Body of pancreas (tissue), 4 donors: ENCODE measurements at regions not wholly inside any gene's neighbourhood (a gene's known extent, or its start where the extent isn't known, plus 50 kb on each side); places are given as distances from the start of the nearest gene placed in this dataset.

Experiments
- ATAC-seq: fragments of 150-250 bp; one replicate; pipeline ENCODE4 v1.9.1; 2016
- DNase-seq, 4 donors: peaks; one replicate each; pipeline ENCODE4 v3.0.0-alpha.2; 2019
- H3K27ac ChIP-seq, 4 donors: fragments of 200-600 bp; sonication (generic); 1 replicate in 3 of 4; 2 replicates in 1 of 4; pipeline versions ENCODE4 v1.5.1 to v1.6.1; 2016 to 2019; ENCODE audit warnings: mild to moderate bottlenecking in 1 of 4, mixed read lengths in 1 of 4, moderate library complexity in 1 of 4
- H3K27me3 ChIP-seq, 2 donors: fragments of 200-600 bp; sonication (generic); one replicate each; pipeline ENCODE4 v1.6.0; 2016; ENCODE audit warnings: mild to moderate bottlenecking in 1 of 2
- H3K36me3 ChIP-seq, 2 donors: fragments of 200-600 bp; sonication (generic); replicated peaks in 1 of 2; 2 replicates each; pipeline ENCODE4 v1.5.1; 2016; ENCODE audit warnings: low read depth in 2 of 2; ENCODE audit not compliant: insufficient read depth in 1 of 2
- H3K4me1 ChIP-seq: fragments of 200-600 bp; sonication (generic); one replicate; pipeline ENCODE4 v1.6.0; 2016
- H3K4me3 ChIP-seq, 2 donors: fragments of 200-600 bp; sonication (generic); 1 replicate in 1 of 2; 2 replicates in 1 of 2; pipeline ENCODE4 v1.5.1; 2016 to 2019
- H3K9me3 ChIP-seq, 3 donors: fragments of 200-600 bp; sonication (generic); 1 replicate in 2 of 3; 2 replicates in 1 of 3; pipeline ENCODE4 v1.5.1; 2016
- CTCF ChIP-seq, 7 experiments: fragments of 450-650 bp in 4 of 7; fragments of 200-600 bp in 3 of 7; sonication (generic) in 3 of 7; IDR thresholded peaks; one replicate each; pipeline ENCODE4 v1.5.1; 2016 to 2019; ENCODE audit warnings: antibody characterized with exemption in 7 of 7
- POLR2A ChIP-seq, 3 donors: fragments of 450-650 bp; IDR thresholded peaks; one replicate each; pipeline ENCODE4 v1.6.1; 2016; ENCODE audit warnings: antibody characterized with exemption in 3 of 3, mild to moderate bottlenecking in 2 of 3
- WGBS, 2 donors: methylation state at CpG; one replicate each; pipeline ENCODE4 v1.1.5; 2017; 5-methylcytosine and 5-hydroxymethylcytosine counted together
- intact Hi-C: fragments of 100-400 bp; cut with DNase I; formaldehyde crosslinking; loops from one replicate; pipeline ENCODE4 v1.15.1; 2023

- ATAC-seq = no peak
- H3K27me3 ChIP-seq = peaks cover 0 to 7% of the 10 kb centered on the region in 2 donors
- 66 to 75% methylated on average over 5 of the region's 5 CpGs for WGBS, 2 donors
- TF ChIP-seq POLR2A (IDR thresholded peaks at IDR 0.05) (no peak), CTCF (IDR thresholded peaks at IDR 0.05) (no peak)
- H3K36me3 ChIP-seq = no peaks in the 10 kb centered on the region
- no peak overlapping the region for H3K4me3 ChIP-seq
- H3K9me3 ChIP-seq = no peaks in the 10 kb centered on the region
- intact Hi-C loops = no loop called here
- H3K4me1 ChIP-seq = no peaks in the 10 kb centered on the region
- H3K27ac ChIP-seq = no peak overlapping the region
- no peak for DNase-seq
Observed at GRCh38 chr22:48846200-48846599, 981.5 kb downstream of the BRD1 start.

GRCh38 chr22:48845356-48845936 is 982.2 kb downstream of the BRD1 start:
- no peak for TF ChIP-seq POLR2A (IDR thresholded peaks at IDR 0.05)
- no peak for TF ChIP-seq CTCF (IDR thresholded peaks at IDR 0.05)
- intact Hi-C loops = no loop called here
- Histone ChIP-seq H3K9me3 (no peaks in the 10 kb centered on the region), H3K27me3 (peaks cover 0 to 7% of the 10 kb centered on the region in 2 donors), H3K27ac (no peak overlapping the region), H3K36me3 (no peaks in the 10 kb centered on the region), H3K4me1 (no peaks in the 10 kb centered on the region), H3K4me3 (no peak overlapping the region)
- DNase-seq (no peak), ATAC-seq (no peak)
- 60 to 67% methylated on average over 16 to 29 of the region's 29 CpGs for WGBS, 2 donors

GRCh38 chr22:48844056-48844675 is 983.5 kb downstream of the BRD1 start:
- H3K27ac ChIP-seq = no peak overlapping the region
- intact Hi-C loops = no loop called here
- H3K9me3 ChIP-seq = no peaks in the 10 kb centered on the region
- 63 to 67% methylated on average over 19 to 20 of the region's 20 CpGs for WGBS, 2 donors
- no peaks in the 10 kb centered on the region for H3K36me3 ChIP-seq
- H3K4me3 ChIP-seq = no peak overlapping the region
- TF ChIP-seq CTCF (IDR thresholded peaks at IDR 0.05) (no peak), POLR2A (IDR thresholded peaks at IDR 0.05) (no peak)
- peaks cover 0 to 7% of the 10 kb centered on the region in 2 donors for H3K27me3 ChIP-seq
- ATAC-seq (no peak), DNase-seq (no peak)
- H3K4me1 ChIP-seq = no peaks in the 10 kb centered on the region

- Histone ChIP-seq H3K27ac (no peak overlapping the region), H3K4me3 (no peak overlapping the region), H3K36me3 (no peaks in the 10 kb centered on the region), H3K27me3 (peaks cover 0 to 7% of the 10 kb centered on the region in 2 donors), H3K4me1 (no peaks in the 10 kb centered on the region), H3K9me3 (no peaks in the 10 kb centered on the region)
- intact Hi-C loops = no loop called here
- ATAC-seq (no peak), DNase-seq (no peak)
- TF ChIP-seq POLR2A (IDR thresholded peaks at IDR 0.05) = no peak
- TF ChIP-seq CTCF (IDR thresholded peaks at IDR 0.05) = no peak
- 35 to 40% methylated on average over 7 to 9 of the region's 9 CpGs for WGBS, 2 donors
Observed at GRCh38 chr22:48843640-48844039, 984.0 kb downstream of the BRD1 start.

GRCh38 chr22:48842976-48843375 is 984.7 kb downstream of the BRD1 start:
- H3K36me3 ChIP-seq = no peaks in the 10 kb centered on the region
- 59 to 73% methylated on average over 5 of the region's 5 CpGs for WGBS, 2 donors
- H3K27me3 ChIP-seq = peaks cover 0 to under 1% of the 10 kb centered on the region in 2 donors
- intact Hi-C loops = no loop called here
- no peak for DNase-seq
- no peak overlapping the region for H3K27ac ChIP-seq
- no peak for TF ChIP-seq CTCF (IDR thresholded peaks at IDR 0.05)
- H3K4me3 ChIP-seq = no peak overlapping the region
- no peak for ATAC-seq
- H3K4me1 ChIP-seq = no peaks in the 10 kb centered on the region
- H3K9me3 ChIP-seq = no peaks in the 10 kb centered on the region
